Endothelial cell of umbilical vein (primary cell): ENCODE measurements at regions not wholly inside any gene's neighbourhood (a gene's known extent, or its start where the extent isn't known, plus 50 kb on each side); places are given as distances from the start of the nearest gene placed in this dataset.

ENCODE experiments used
- BruUV-seq: library from RNA; stranded (reverse); fragments of 400-500 nt; replicated peaks from 2 replicates; lab custom pipeline; 2021; lab: Mats Ljungman, UMichigan
- CTCF ChIA-PET: fragments of 300-600, 350-600 bp; sonication (Branson Sonifier 250); formaldehyde crosslinking; loops from one replicate; lab custom pipeline; 2021; ENCODE audit warnings: antibody characterized with exemption, inconsistent platforms; lab: Charles Lee
- POLR2A ChIA-PET: fragments of 300-600, 350-600 bp; sonication (Branson Sonifier 250); formaldehyde crosslinking; loops from one replicate; lab custom pipeline; 2021; ENCODE audit warnings: antibody characterized with exemption, inconsistent platforms; lab: Charles Lee
- DNase-seq: peaks from one replicate; pipeline ENCODE4 v3.0.0-alpha.2; 2011; ENCODE audit warnings: low read depth, low spot score
- FAIRE-seq: peaks from 2 replicates; lab custom pipeline; 2011; peaks lifted over from hg19 to GRCh38; lab: Jason Lieb, UNC
- H2AFZ ChIP-seq: 2 replicates; pipeline ENCODE4 v1.6.0; 2012; ENCODE audit warnings: low read depth, low read length, control low read depth, inconsistent platforms
- H3K27ac ChIP-seq: 2 replicates; pipeline ENCODE4 v1.5.1; 2011; ENCODE audit warnings: low read depth, mild to moderate bottlenecking, control low read depth, low read length, moderate library complexity; ENCODE audit not compliant: insufficient read depth
- H3K27me3 ChIP-seq, 2 experiments: 2 replicates each; pipeline versions ENCODE4 v1.6.0 to v1.6.1; 2011; ENCODE audit warnings: low read length in 2 of 2, mixed read lengths in 1 of 2; ENCODE audit not compliant: control insufficient read depth in 2 of 2, insufficient read depth in 2 of 2
- H3K36me3 ChIP-seq, 2 experiments: 2 replicates in 1 of 2; 3 replicates in 1 of 2; pipeline ENCODE4 v1.5.1; 2011; ENCODE audit warnings: low read length in 2 of 2, mild to moderate bottlenecking in 1 of 2, moderate library complexity in 1 of 2; ENCODE audit not compliant: control insufficient read depth in 2 of 2, insufficient read depth in 2 of 2; ENCODE audit errors: extremely low read depth in 1 of 2
- H3K4me1 ChIP-seq: 3 replicates; pipeline ENCODE4 v1.5.1; 2011; ENCODE audit warnings: mild to moderate bottlenecking, low read length; ENCODE audit not compliant: control insufficient read depth, insufficient read depth; ENCODE audit errors: extremely low read depth
- H3K4me2 ChIP-seq: 2 replicates; pipeline ENCODE4 v1.6.1; 2011; ENCODE audit warnings: low read length, control low read depth, mixed read lengths; ENCODE audit not compliant: insufficient read depth
- H3K4me3 ChIP-seq, 3 experiments: fragments of 200-600 bp in 1 of 3; sonication (generic), shearing (Covaris generic) in 1 of 3; replicated peaks in 1 of 3; 2 replicates each; pipeline ENCODE4 v1.5.1; 2011 to 2016; ENCODE audit warnings: control low read depth in 3 of 3, low read length in 3 of 3, mild to moderate bottlenecking in 2 of 3, inconsistent platforms in 1 of 3, low read depth in 1 of 3, moderate library complexity in 1 of 3; ENCODE audit not compliant: insufficient read depth in 1 of 3
- H3K79me2 ChIP-seq: 2 replicates; pipeline ENCODE4 v1.6.0; 2012; ENCODE audit warnings: low read length, inconsistent platforms; ENCODE audit not compliant: control insufficient read depth, insufficient read depth
- H3K9ac ChIP-seq: replicated peaks from 2 replicates; pipeline ENCODE3; 2011; ENCODE audit warnings: low read length, control low read depth; ENCODE audit not compliant: insufficient read depth; ENCODE audit errors: extremely low read depth
- H3K9me1 ChIP-seq: replicated peaks from 3 replicates; pipeline ENCODE4 v1.6.0; 2011; ENCODE audit warnings: mild to moderate bottlenecking, low read length; ENCODE audit not compliant: control insufficient read depth, insufficient read depth; ENCODE audit errors: extremely low read depth
- H3K9me3 ChIP-seq: replicated peaks from 2 replicates; pipeline ENCODE4 v1.5.1; 2012; ENCODE audit warnings: low read length, inconsistent platforms; ENCODE audit not compliant: control insufficient read depth, insufficient read depth
- H4K20me1 ChIP-seq: replicated peaks from 2 replicates; pipeline ENCODE3; 2011; ENCODE audit warnings: mild to moderate bottlenecking, low read length; ENCODE audit not compliant: control insufficient read depth, insufficient read depth; ENCODE audit errors: extremely low read depth
- EZH2 ChIP-seq: IDR thresholded peaks from 2 replicates; pipeline ENCODE4 v1.6.1; 2012; ENCODE audit warnings: borderline replicate concordance, low read depth, mild to moderate bottlenecking, moderate library complexity, low read length, inconsistent platforms; ENCODE audit not compliant: severe bottlenecking
- FOS ChIP-seq: IDR thresholded peaks from 2 replicates; pipeline ENCODE4 v1.6.1; 2011; ENCODE audit warnings: mild to moderate bottlenecking, low read length, moderate library complexity, borderline replicate concordance; ENCODE audit not compliant: insufficient read depth
- GATA2 ChIP-seq: IDR thresholded peaks from 2 replicates; pipeline ENCODE4 v1.7.0; 2011; ENCODE audit warnings: low read depth, mild to moderate bottlenecking, moderate library complexity, mixed read lengths, low read length; ENCODE audit not compliant: insufficient read length, insufficient read depth
- JUN ChIP-seq: IDR thresholded peaks from 2 replicates; pipeline ENCODE4 v1.6.1; 2011; ENCODE audit warnings: borderline replicate concordance, low read depth; ENCODE audit not compliant: insufficient read length, insufficient read depth
- MYC ChIP-seq: IDR thresholded peaks from one replicate; pipeline ENCODE4 v1.6.1; 2011; ENCODE audit warnings: mild to moderate bottlenecking, low read depth, low read length
- dilution Hi-C: fragments of 300-500 bp; cut with MboI; formaldehyde crosslinking; loops from one replicate; pipeline ENCODE4 v1.15.0; 2019; ENCODE audit warnings: low sequenced_read_pairs; ENCODE audit not compliant: extremely low pct_ligation_motif_present
- intact Hi-C: fragments of 100-400 bp; cut with micrococcal nuclease; formaldehyde crosslinking; loops from one replicate; pipeline ENCODE4 v1.10.0; 2022
- TF ChIP-seq, protein P1 (sequence below): IDR thresholded peaks from 2 replicates; pipeline ENCODE4 v1.6.1; 2011; ENCODE audit not compliant: insufficient read depth, insufficient read length
- TF ChIP-seq, protein P2 (sequence below), 2 donors: IDR thresholded peaks; 1 replicate in 1 of 2; 2 replicates in 1 of 2; pipeline ENCODE4 v1.5.1; 2011; ENCODE audit warnings: low read length in 2 of 2, mild to moderate bottlenecking in 2 of 2, moderate library complexity in 2 of 2, control low read depth in 1 of 2, inconsistent platforms in 1 of 2, low read depth in 1 of 2; ENCODE audit not compliant: insufficient read depth in 1 of 2; ENCODE audit errors: extremely low read depth in 1 of 2

DNA sequence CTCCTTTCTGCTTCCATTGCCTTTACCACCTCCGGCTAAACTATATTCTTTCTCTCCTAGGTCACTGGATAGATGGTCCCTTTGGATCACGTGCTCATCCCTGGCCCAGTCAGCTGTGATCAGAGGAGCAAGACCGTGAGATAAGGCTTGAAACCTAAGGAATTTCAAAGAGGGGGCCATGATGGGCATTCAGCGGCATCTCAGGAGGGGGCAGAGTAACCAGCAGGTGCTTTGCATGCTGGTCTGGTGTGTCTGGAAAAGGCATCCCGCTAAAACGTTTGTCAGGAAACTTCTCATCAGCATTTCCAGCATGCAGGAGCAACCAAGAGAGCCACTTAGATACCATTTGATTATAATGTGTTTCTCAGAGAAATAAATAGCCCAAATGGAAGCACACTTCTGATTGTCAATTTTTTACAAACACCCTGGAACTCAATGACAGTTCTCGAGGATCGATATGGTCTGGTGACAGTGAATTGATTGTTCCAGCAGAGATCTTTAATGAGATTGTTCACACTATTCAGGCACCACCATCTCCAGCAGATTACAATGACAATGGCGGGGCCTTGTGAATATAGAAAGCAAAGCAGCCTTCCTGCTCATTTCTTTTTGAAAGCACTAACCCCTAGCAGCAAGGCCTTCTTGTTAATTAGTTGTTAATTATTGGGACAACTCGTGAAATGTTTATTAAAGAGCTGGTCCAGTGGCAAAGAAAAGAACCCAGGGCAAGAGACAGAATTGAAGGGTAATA, 327.1 kb downstream of the PTTG2 start:
- TF ChIP-seq JUN, result no peak
- Histone ChIP-seq H3K4me1 (peaks cover 13% of the 10 kb centered on the region), H3K27ac (no peak overlapping the region), H3K79me2 (no peaks in the 10 kb centered on the region), H4K20me1 (no peaks in the 10 kb centered on the region), H3K9ac (no peak overlapping the region), H3K27me3 (no peaks in the 10 kb centered on the region), H3K9me3 (no peaks in the 10 kb centered on the region), H2AFZ (no peak overlapping the region), H3K36me3 (no peaks in the 10 kb centered on the region), H3K4me3 (no peak overlapping the region), H3K9me1 (no peaks in the 10 kb centered on the region), H3K4me2 (no peak overlapping the region)
- no peak for DNase-seq
- dilution Hi-C loops (no loop called here), intact Hi-C loops (no loop called here)
- CTCF ChIA-PET, result no interaction called here
- POLR2A ChIA-PET, result no interaction called here
- no peak for FAIRE-seq
- BruUV-seq, result no TSS peak

GRCh38 chr4:38289553-38289952, 329.4 kb downstream of the PTTG2 start:
- dilution Hi-C loops, result no loop called here

More at GRCh38 chr4:38289553-38289952, 329.4 kb downstream of the PTTG2 start:
- DNase-seq (no peak), FAIRE-seq (no peak)
- Histone ChIP-seq H3K9me1 (no peaks in the 10 kb centered on the region), H3K27ac (no peak overlapping the region), H3K9me3 (no peaks in the 10 kb centered on the region), H3K27me3 (no peaks in the 10 kb centered on the region), H3K4me1 (peaks cover 13% of the 10 kb centered on the region), H2AFZ (no peak overlapping the region), H3K4me3 (no peak overlapping the region), H3K4me2 (no peak overlapping the region), H4K20me1 (no peaks in the 10 kb centered on the region), H3K9ac (no peak overlapping the region), H3K36me3 (no peaks in the 10 kb centered on the region), H3K79me2 (no peaks in the 10 kb centered on the region)
- ChIA-PET CTCF (interaction anchor here (1.1 to 1.6 kb wide), 2 partner anchors 30 to 383 kb away, joined by 3 to 10 read pairs; no protein-coding TSS in a partner anchor), POLR2A (no interaction called here)
- no TSS peak for BruUV-seq
- TF ChIP-seq JUN, result no peak
- TF ChIP-seq MYC, result no peak
- TF ChIP-seq GATA2, result no peak
- TF ChIP-seq FOS, result no peak
- TF ChIP-seq, protein P1, sequence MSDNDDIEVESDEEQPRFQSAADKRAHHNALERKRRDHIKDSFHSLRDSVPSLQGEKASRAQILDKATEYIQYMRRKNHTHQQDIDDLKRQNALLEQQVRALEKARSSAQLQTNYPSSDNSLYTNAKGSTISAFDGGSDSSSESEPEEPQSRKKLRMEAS, result no peak
- TF ChIP-seq, protein P2, sequence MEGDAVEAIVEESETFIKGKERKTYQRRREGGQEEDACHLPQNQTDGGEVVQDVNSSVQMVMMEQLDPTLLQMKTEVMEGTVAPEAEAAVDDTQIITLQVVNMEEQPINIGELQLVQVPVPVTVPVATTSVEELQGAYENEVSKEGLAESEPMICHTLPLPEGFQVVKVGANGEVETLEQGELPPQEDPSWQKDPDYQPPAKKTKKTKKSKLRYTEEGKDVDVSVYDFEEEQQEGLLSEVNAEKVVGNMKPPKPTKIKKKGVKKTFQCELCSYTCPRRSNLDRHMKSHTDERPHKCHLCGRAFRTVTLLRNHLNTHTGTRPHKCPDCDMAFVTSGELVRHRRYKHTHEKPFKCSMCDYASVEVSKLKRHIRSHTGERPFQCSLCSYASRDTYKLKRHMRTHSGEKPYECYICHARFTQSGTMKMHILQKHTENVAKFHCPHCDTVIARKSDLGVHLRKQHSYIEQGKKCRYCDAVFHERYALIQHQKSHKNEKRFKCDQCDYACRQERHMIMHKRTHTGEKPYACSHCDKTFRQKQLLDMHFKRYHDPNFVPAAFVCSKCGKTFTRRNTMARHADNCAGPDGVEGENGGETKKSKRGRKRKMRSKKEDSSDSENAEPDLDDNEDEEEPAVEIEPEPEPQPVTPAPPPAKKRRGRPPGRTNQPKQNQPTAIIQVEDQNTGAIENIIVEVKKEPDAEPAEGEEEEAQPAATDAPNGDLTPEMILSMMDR (IDR thresholded peaks at IDR 0.05; ENCODE audit: extremely low read depth in 1 of 2, insufficient read depth in 1 of 2, low read depth in 1 of 2, low read length in 2 of 2), result no peak
- no peak for TF ChIP-seq EZH2
- intact Hi-C loops, result no loop called here
